ENCODE measurements at regions not wholly inside any gene's neighbourhood (a gene's known extent, or its start where the extent isn't known, plus 50 kb on each side); places are given as distances from the start of the nearest gene placed in this dataset.

DNA sequence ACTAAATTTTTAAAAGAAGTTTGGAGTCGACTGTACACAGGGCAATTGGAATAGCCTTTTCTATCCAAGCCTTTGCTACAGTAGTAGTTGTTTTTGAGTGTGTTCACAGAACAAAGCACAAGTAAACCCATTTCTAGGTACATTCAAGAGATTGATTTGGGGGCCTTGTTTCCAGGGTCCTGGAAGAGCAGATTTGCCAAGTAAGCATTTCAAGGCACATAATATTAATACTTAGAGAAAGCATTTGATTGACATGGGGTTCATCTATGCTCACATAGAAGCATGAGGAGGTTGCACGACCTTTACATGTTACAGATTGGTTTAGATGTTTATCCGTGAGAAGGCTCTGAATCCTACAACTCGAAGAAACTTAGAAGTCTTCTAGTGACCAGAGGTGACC lies 324.1 kb downstream of the MYCN start:
- DNase-seq, result no peak

DNA sequence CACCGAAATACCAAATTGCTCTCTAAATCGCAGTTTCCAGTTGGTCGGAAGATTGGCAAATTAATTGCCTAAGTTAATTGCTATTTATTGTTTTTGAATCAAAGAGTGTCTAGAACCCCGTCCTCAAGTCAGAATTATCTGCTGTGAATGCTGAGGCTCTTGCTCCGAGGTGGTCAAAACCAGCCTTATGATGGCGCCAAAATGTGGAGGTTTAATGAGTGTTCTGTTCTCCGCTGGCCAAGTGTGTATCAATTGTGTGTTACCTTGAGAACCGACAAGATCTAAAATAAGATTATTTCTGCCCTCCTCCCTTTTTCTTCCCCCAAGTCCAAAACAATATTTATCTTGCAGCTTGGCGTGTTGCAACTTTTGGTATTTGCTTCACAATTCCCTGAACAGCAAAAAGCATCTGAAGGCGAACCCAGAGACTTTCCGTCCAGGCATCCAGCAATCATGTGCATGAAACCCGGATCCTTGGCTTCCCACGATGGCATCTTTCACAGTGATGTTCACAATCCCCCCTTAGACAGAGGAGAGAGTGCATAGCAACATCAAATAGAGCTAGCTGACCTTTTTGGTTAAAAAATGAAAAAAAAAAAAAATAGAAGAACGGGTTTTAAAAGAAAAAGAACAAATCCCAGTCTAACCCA lies 323.0 kb downstream of the MYCN start:
- DNase-seq, result no peak

DNA sequence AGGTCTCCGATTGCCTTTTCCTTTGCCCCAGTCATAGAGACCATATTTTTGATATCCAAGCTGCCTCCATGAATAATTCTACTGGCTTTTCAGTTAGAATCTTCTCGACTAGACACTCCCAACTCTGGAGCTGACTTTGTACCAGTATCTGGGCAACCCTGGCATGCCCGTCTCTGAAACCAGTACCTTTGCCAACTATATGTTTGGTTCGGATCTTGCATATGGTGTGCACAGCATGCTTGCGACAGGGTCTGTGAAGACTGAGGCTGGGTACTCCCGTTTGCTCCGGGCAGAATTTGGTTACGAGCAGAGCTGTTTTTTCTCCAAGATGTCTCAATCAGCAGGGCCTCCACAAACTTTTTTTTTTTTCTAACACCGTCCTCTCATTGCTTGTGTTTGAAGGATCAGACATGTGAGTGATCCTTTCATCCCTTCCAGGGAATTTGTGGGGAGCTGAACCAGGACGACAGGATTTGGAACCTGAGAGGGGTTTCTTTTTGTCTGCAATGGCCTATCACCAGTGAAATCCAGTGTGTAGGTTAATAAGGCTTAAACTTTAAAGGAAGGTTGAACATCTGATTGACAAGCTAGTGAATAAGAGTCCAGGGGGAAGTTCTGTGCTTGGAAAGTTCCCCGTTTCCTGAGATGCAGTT lies 322.3 kb downstream of the MYCN start:
- no peak for DNase-seq

DNA sequence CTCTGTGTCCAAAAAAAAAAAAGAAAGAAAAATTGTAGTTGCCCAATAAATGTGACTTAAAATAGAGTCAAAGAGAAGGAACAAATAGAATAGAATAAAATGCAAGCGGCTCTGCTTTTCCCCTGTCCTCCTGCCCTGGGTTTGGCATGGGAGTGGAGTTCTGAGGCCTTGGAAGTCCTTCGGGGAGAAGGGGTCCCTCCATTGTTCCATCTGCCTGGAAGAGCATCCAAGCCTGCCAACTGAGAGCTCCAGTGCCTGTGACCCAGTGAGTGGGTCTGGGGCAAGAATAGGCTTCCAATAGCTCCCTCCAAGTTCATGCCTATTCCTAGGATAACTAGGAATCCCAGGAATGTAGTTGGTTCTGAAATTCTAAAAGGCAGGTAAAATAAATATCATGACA lies 321.4 kb downstream of the MYCN start:
- no peak for DNase-seq

DNA sequence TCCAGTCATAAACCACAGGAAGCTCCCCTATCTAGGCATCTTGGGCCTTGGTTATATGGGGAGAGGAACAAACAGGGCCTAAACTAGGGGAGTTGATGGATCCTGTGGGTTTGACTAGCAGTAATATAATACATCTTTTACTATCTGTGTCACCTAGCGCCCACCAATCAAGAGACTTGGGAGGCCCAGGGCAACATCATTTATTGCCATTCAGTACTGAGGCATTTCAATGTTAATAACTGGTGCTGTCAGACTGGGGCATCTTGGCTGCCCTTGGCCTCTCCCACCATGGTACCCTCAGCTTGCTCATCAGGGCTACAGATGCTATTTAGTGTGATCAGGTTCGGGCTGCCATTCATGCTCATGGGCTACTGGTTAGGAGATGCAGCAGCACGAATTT lies 320.7 kb downstream of the MYCN start:
- DNase-seq, result no peak

DNA sequence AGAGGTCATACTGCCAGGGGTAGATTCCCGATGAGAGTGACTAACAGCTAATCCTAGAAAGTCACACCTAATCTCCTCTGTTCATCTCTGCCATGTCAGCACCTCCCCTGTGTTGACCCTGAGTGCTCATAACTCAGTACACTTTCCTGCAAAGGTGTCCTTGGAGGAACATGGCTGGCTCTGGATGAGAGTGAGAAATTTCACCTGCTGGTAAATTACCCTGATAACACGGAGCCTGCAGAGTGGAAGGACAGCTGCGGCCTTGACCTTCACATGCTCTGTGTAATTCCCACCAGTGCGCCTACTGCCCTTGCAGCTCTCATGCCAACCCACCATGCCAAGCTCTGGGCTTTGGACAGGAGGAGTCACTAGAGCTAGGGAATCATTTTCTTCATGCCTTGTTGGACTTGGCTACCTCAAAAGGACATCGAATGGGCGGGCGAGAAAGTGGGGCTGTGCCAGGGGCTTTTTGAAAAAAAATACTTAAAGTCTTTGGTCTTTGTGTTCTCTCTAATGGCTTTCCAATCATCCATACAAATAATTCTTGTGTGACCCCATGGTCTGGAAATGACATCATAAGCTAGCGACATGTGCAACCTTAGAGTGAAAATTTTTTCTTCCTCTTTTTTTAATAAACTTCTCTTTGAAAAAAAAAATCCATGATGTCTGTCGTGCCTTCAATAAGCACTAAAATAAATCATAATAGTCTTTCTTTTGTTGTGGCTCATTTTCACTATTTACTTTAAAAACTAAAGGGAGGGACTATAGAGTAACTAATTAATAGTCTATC lies 319.9 kb downstream of the MYCN start:
- no peak for DNase-seq

DNA sequence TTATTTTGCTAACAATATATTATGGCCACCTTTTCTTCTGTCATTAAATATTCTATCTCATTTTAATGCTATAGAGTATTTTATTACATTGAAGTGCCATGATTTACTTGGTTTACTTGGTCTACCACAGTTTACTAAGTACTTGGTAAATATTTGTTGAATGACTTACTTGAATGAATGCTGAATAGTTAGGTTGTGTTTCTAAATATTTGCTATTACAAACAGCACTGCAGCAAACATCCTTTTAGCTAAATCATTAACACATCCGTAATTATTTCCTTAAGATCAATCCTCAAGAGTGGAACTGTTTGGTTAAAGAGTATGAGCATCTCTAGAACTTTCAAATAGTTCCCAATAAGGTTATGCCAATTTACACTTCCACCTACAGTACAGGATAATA lies 318.7 kb downstream of the MYCN start:
- DNase-seq, result no peak

DNA sequence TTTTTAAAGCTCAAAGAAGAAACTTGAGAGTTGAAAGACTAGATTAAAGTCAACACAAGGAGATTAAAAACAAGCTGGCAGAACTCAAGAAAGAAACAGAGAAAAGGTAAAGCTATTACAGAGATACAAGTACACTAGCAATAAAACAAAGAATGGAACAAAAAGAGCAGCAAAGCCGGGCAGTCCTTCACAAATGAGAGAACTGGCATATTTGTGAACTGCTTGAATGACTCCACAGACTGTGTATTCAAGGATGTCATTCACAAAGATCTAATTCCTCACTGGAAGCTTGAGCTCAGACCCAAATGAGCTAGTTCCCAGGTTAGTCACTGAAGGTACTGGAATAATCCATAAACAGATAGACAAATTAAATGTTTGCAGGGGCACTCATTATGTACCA lies 318.0 kb downstream of the MYCN start:
- no peak for DNase-seq

DNA sequence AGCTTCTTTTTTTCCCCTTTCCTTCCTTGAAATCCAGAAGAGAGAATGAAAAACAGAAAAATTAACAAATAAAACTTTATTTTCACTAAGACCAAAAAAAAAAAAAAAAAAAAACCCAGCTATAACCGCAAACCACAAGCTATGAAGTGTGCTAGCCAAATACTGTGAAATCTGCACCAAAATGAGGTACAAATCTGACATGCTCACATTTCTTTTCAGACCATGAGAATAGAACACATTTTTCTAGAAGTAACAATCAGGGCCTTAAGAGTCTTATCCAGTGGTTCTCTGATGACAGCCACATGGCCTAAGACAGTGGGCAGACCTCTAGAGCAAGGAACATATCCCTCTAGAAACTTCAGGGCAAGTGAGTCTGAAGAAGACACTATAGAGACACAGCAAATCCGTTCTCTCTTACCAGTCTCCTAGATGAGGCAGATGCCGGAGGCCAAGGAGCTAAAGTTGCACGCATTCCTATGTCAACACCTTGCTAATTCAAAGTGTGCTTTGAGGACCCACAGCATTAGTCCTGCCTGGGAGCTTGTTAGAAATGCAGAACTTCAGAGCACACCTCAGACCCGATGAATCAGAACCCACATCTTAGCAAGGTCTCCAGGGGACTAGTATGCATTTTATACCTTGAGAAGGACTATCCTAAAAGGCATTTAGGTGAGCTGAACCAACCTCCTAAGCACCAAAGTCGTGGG lies 317.1 kb downstream of the MYCN start:
- no peak for DNase-seq

DNA sequence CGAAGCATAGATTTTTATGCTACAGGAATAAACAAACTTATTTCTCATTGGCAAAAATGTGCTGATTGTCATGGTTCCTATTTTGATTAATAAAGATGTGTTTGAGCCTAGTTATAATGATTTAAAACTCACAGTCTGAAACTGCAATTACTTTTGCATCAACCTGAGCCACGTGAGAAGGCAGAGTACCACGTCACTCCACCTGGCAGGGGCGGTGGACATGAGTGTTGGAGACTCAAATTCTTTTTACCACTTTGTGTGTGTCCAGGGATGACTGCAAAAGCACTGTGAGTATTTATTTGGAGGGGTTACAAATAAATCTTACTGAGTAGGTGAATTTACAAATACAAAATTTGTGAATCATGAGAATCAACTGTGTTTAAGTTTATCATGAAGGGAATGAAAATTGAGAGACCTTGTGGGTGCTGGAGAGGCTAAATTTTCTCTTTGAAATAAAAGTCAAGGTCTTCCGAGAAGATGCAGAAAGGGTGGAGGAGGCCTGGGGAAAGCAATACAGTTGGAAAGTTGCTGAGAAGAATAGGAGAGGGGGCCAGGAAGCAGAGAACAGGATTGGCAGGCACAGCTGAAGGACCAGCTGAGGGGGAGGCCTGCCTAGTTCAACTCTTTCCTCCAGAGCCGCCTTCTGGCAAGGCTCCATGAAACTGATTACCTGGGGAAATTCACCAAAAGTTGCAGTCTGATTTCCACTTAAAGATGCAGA lies 316.4 kb downstream of the MYCN start:
- DNase-seq, result no peak

DNA sequence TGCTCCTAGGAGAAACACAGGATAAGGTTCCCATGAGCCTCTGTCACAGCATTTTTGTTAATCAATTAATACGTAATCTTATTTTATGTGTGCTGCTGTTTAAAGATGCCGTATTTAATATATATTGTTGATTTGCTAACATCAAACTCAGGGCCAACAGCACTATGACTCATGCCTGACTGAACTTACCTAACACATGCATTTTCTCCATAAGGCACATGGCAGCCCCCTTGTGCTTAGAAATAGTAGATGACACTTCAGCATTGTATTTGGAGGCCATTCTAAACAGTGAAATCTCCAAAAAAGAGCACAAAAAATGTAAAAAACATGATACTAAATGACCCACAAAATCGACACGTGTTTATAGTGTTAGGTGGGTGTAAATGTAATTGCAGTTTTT lies 314.8 kb downstream of the MYCN start:
- DNase-seq, result no peak

DNA sequence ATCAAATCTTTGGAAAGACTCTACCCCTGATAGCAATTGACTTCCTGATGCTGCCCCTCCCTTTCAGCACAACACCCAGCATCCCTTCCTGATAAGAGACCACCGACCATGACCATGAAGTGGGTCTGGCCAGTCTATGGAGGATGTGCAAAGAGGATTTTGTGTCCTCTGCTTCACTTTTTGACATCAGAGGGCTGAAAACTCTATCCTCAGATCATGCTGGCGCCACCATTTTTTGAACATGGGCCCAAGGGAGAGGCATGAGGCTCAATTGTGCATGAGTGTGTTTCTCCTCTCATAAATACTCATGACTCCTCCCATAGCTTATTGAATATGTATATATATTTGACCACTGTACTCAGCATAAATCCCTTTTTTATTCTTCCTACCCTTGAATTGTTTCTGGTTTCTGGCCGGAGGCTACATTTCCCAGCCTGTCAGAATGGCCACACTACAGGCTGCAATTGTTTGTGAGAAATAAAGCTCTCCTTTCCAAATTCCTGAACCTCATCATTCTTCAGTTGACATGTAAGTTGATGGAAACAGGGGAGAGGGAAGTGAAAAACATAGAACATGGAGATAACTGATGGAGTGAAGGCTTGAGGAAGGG lies 314.1 kb downstream of the MYCN start:
- DNase-seq, result no peak

DNA sequence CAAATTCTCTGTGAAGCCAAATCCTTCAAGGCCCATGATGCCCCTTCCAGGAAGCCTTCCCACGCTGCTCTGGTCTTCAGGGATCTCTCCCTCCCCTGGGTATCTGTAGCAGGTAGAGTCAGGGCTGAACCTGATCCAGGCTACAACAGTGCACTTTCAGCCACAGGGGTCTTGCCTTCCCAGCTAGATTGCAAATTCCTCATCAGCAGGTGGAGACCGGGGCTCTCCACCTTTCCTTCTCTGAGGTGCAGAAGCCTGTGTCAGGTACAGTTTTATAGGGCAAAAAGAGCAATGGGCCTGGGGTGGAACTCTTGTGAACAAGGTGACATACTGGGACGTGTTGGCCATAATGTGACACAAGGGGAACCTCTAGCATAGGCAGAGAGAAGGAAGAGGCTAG lies 312.9 kb downstream of the MYCN start:
- DNase-seq, result no peak

DNA sequence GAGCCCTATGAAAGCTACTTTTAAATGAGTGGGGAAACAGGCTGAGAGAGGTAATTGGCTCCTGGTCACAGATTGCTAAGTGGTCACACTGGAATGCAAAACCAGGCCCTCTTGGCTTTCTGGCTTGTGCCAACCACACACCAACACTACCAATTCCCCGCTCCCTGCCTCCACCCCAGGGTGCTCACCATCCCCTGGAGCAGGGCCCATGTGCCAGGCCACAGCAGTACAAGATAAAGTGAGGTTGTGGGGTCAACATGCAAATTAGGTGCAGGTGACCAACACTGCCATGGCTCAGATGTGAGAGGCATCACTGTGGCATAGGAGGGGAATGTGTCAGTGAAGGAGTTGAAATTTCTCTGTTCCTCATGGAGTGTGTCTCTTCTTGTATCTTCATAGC lies 312.5 kb downstream of the MYCN start:
- no peak for DNase-seq

DNA sequence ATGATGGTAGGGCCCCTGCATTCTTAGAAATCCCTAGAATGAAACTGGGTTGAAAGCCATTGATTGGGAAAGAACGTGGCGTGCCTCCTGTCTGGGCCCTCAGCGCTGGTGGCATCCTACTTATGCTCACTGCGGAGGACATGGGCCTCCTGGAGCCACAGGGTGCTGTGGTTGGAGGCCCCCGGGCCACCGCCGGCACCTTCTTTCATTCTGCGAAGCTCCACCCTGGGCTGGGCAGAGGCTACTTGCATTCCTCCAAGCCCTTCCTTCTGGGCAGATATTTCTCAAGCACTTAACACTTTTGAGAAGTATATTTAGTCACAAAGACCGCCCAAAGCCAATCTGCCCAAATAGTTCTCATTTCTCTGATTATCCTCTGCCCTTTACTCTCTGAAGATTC lies 311.9 kb downstream of the MYCN start:
- no peak for DNase-seq

DNA sequence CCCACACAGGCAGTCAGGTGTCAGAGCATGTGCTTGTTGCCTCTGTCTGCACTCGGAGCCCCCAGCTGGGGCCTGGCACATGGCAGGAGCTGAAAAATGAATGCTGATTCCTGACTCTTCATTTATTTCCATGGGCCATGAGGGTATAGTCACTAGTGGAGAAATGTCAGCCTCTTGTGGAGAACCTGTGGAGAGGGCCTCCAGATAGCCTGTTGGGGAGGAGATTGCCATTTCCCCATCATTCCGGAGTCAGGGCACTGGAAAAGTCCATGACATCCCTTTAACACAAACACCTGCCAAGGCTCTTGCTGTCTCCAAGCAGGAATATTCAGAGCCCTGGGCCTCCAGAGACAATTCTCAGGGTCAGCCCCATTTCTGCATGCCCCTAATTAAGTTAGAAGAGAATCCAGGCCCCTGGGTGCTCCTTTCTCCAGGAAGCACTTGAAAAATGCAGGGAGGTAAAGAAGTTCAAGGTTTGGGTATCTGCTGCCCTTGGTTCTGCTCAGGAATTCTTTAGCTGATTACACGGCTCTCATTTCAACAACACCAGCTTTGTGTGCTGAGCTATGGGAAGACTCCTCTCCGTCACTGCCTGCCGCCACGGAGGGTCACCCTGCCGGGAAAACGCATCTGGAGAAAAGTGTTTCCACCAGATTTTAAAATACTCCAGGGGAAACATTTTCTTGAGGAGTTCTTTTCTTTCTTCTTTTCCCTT lies 311.3 kb downstream of the MYCN start:
- no peak for DNase-seq

DNA sequence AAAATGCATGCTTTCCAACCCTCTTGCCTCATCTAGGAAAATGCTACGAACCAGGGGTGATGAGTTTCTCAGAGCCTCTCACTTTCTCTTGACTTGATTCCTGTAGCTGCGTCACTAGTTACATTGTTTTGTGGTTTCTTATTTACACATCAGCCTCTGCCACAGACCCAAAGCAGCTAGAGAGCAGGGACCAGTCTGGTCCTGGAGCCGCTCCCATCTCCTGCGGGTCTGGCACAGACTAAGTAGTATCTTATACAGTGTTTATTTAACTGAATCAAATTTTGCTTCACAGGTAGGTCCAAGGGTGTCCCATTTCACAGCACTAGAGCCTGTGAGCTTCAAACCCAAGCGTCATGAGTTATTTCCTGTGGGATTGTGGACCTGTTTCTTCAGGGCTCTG lies 310.5 kb downstream of the MYCN start:
- no peak for DNase-seq

DNA sequence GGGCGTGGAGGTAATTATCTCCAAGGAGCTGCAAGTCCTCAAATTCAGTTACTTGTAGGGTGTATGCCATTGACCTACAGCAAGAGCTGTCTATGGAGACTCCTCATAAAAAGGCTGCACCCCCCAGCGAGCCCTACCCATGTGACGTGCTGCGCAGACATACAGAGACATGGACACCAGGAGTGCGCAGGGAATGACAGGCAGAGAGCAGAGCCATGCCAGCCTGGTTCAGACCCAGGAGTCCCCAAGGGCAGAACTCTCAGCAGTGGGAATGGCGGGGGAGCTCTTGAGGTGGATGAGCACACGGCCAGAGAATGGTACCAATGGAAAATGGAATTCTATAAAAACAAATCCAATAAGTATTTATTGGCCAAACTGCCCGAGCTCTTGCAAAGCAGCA lies 310.1 kb downstream of the MYCN start:
- DNase-seq, result no peak

DNA sequence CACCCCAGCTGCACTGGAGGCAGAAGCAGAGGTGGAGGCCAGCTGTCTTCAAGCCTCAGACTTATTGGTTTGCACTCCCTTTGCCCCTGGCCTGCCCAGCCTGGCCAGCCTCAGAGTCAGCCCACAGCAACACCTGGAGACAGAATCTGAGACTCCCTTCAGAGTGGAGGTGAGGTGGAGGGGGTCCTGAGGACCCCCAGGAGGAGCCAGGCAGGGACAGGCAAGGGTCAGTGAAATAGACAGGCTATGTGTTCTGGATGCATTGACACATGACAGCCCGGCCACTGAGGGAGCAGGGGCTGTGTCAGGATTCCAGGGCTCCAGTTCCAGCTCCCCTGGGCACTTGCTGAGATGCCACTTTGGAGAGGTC lies 309.7 kb downstream of the MYCN start:
- DNase-seq, result no peak

DNA sequence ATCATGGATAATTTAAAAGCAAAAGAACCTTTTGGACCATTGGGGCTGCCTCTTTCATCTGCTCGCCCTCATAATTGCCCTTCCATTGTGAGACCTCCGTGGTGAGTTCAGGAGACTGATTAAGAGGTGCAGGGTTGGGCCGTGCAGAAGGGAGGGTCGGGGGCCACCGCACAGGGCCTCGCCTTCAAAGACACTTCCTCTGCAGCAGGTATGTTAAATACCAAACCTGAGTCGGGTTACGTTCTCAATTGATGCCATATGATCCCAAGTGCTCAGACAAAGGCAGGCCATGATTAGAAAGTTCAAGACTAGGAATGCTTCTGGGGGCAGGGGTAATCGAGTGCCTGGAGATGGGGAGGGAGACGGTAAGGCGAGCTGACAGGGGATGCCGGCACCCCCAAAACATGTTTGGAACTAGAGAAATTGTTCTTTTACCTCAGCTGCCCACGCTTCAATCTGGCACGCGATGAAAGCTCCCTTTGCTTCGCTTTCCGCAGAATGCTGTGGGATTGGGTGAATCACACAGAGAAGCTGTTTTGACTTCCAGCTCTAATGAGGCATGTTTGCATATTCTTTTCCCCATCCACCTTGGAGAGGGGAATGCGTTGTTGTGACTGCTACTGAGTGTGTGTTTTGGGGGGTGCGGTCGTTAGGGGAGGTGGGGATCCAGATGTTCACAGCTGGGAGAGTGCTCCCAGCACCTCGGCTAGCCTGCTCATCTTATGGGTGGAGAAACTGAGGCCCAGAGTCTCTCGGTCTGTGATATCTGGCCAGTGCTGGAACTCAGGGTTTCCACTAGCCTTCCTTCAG lies 309.1 kb downstream of the MYCN start:
- DNase-seq, result no peak

DNA sequence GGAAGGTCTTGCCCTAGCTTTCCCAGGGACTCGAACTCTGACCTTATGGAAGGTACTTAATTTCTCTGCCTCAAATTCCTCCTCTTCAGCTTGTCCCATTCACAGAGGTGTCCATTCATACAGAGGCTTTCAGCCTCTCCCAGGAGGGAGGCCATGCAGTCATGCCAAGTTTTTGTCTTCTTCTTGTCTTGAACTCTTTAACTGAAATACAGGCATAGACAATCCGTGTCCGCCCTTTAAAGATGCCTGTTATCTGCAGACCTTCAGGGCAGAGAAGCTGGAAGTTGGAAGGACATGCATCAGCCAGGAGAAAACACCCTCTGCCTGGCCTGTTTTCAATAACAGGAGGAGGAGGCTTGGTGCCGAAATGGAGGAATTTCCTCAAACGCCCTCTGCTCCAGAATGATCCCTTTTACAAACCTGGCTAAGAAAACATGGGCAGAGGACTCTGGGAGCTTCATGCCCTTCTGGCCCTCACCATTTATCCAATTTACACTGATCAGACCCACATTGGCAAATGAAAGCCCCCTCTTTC lies 308.3 kb downstream of the MYCN start:
- no peak for DNase-seq
